SK-N-SH (cell line): ENCODE measurements at regions not wholly inside any gene's neighbourhood (a gene's known extent, or its start where the extent isn't known, plus 50 kb on each side); places are given as distances from the start of the nearest gene placed in this dataset.

Source experiments
- CTCF ChIA-PET: fragments of 300-600, 350-600 bp; formaldehyde crosslinking; extraction: SDS; loops from one replicate; lab custom pipeline; 2021; lab: Yijun Ruan, JAX
- POLR2A ChIA-PET: fragments of 350-600 bp; sonication (Branson Sonifier 250); formaldehyde crosslinking; extraction: SDS; loops from one replicate; lab custom pipeline; 2020; ENCODE audit warnings: antibody characterized with exemption, inconsistent platforms; lab: Yijun Ruan, JAX
- DNase-seq: peaks from one replicate; pipeline ENCODE4 v3.0.0; 2012
- H2AFZ ChIP-seq: fragments of 200-600 bp; sonication (generic); 2 replicates; pipeline ENCODE4 v1.8.1; 2016; ENCODE audit warnings: antibody characterized with exemption, mild to moderate bottlenecking, low read depth
- H3F3A ChIP-seq: fragments of 200-600 bp; sonication (generic); replicated peaks from 2 replicates; pipeline ENCODE3; 2016; ENCODE audit warnings: antibody characterized with exemption, mild to moderate bottlenecking; ENCODE audit not compliant: insufficient read depth
- H3K27ac ChIP-seq, 2 experiments: fragments of 200-500 bp in 1 of 2; fragments of 200-600 bp in 1 of 2; sonication (Bioruptor generic) in 1 of 2; sonication (generic), shearing (Covaris generic) in 1 of 2; 2 replicates each; pipeline versions ENCODE4 v1.5.1 to v1.6.1; 2014 to 2016; ENCODE audit warnings: low read depth in 2 of 2, inconsistent platforms in 1 of 2, low read length in 1 of 2, mild to moderate bottlenecking in 1 of 2, mixed read lengths in 1 of 2
- H3K27me3 ChIP-seq: fragments of 200-600 bp; sonication (generic), shearing (Covaris generic); 2 replicates; pipeline ENCODE4 v1.6.1; 2016; ENCODE audit warnings: mixed run types; ENCODE audit not compliant: insufficient read depth
- H3K36me3 ChIP-seq, 2 experiments: fragments of 200-500 bp in 1 of 2; fragments of 200-600 bp in 1 of 2; sonication (Bioruptor generic) in 1 of 2; sonication (generic) in 1 of 2; replicated peaks in 1 of 2; 2 replicates each; pipeline versions ENCODE3 to v1.5.1; 2014 to 2016; ENCODE audit warnings: low read length in 1 of 2, mild to moderate bottlenecking in 1 of 2; ENCODE audit not compliant: insufficient read depth in 2 of 2, control insufficient read depth in 1 of 2
- H3K4me1 ChIP-seq, 2 experiments: fragments of 200-500 bp in 1 of 2; fragments of 200-600 bp in 1 of 2; sonication (Bioruptor generic) in 1 of 2; sonication (generic), shearing (Covaris generic) in 1 of 2; 2 replicates each; pipeline versions ENCODE4 v1.5.1 to v1.6.1; 2014 to 2016; ENCODE audit warnings: low read depth in 1 of 2, low read length in 1 of 2, mixed run types in 1 of 2; ENCODE audit not compliant: insufficient read depth in 2 of 2, control insufficient read depth in 1 of 2
- H3K4me2 ChIP-seq: fragments of 200-600 bp; sonication (generic), shearing (Covaris generic); 2 replicates; pipeline ENCODE4 v1.6.1; 2017; ENCODE audit warnings: mixed run types
- H3K4me3 ChIP-seq, 2 experiments: fragments of 200-500 bp in 1 of 2; fragments of 200-600 bp in 1 of 2; sonication (Bioruptor generic) in 1 of 2; sonication (generic), shearing (Covaris generic) in 1 of 2; 2 replicates each; pipeline versions ENCODE4 v1.5.1 to v1.8.1; 2014 to 2016; ENCODE audit warnings: low read depth in 2 of 2, inconsistent platforms in 1 of 2, low read length in 1 of 2, mild to moderate bottlenecking in 1 of 2, mixed read lengths in 1 of 2, moderate library complexity in 1 of 2
- H3K79me2 ChIP-seq: fragments of 200-600 bp; sonication (generic); 2 replicates; pipeline ENCODE4 v1.8.1; 2017; ENCODE audit warnings: mild to moderate bottlenecking; ENCODE audit not compliant: insufficient read depth
- H3K9ac ChIP-seq: fragments of 200-600 bp; sonication (generic); 2 replicates; pipeline ENCODE4 v1.6.1; 2017; ENCODE audit warnings: mixed run types
- H3K9me2 ChIP-seq: fragments of 200-600 bp; sonication (generic); 2 replicates; pipeline ENCODE4 v1.6.1; 2017; ENCODE audit warnings: mixed run types
- H3K9me3 ChIP-seq: fragments of 200-600 bp; sonication (generic); 2 replicates; pipeline ENCODE4 v1.6.1; 2017; ENCODE audit warnings: mixed run types, mild to moderate bottlenecking, moderate library complexity
- H4K20me1 ChIP-seq: fragments of 200-600 bp; sonication (generic); 2 replicates; pipeline ENCODE4 v1.6.1; 2017; ENCODE audit warnings: mild to moderate bottlenecking, mixed run types; ENCODE audit not compliant: insufficient read depth
- CHD2 ChIP-seq: fragments of 150-350 bp; IDR thresholded peaks from 2 replicates; pipeline ENCODE4 v1.6.1; 2018; ENCODE audit warnings: low read length; ENCODE audit not compliant: partially characterized antibody
- EP300 ChIP-seq, 2 experiments: IDR thresholded peaks; 2 replicates each; pipeline versions ENCODE4 v1.4.0 to v1.6.1; 2012; ENCODE audit warnings: borderline replicate concordance in 1 of 2, low read depth in 1 of 2, low read length in 1 of 2
- IRF3 ChIP-seq: fragments of 150-350 bp; IDR thresholded peaks from 2 replicates; pipeline ENCODE4 v1.6.1; 2016; ENCODE audit warnings: mild to moderate bottlenecking, low read depth, low read length
- JUND ChIP-seq: IDR thresholded peaks from 2 replicates; pipeline ENCODE4 v1.4.0; 2012
- NFIC ChIP-seq: IDR thresholded peaks from 2 replicates; pipeline ENCODE4 v1.4.0; 2012; ENCODE audit warnings: borderline replicate concordance
- PBX3 ChIP-seq: IDR thresholded peaks from 2 replicates; pipeline ENCODE4; 2012
- POLR2AphosphoS5 ChIP-seq: IDR thresholded peaks from 2 replicates; pipeline ENCODE4 v1.6.1; 2012; ENCODE audit warnings: low read depth, low read length
- RAD21 ChIP-seq: IDR thresholded peaks from 2 replicates; pipeline ENCODE4 v1.6.1; 2012; ENCODE audit warnings: mild to moderate bottlenecking, low read length
- RCOR1 ChIP-seq: fragments of 150-350 bp; IDR thresholded peaks from 2 replicates; pipeline ENCODE4 v1.6.1; 2017; ENCODE audit warnings: antibody characterized with exemption, low read length
- REST ChIP-seq: IDR thresholded peaks from 2 replicates; pipeline ENCODE4 v1.6.1; 2012; ENCODE audit warnings: mild to moderate bottlenecking, low read depth, low read length, moderate library complexity
- WGBS: methylation state at CpG from one replicate; pipeline ENCODE4 v1.1.6; 2017; ENCODE audit warnings: low lambda C conversion rate; 5-methylcytosine and 5-hydroxymethylcytosine counted together

- H4K20me1 ChIP-seq = no peaks in the 10 kb centered on the region
- CTCF ChIA-PET = interaction anchor here (2.2 kb wide), 1 partner anchor 18 kb away, joined by 4 read pairs; no protein-coding TSS in a partner anchor
Measured at GRCh38 chr7:156145996-156146395, 333.7 kb upstream of the SHH start.

GRCh38 chr7:156145184-156145583, 332.9 kb upstream of the SHH start:
- no peak for DNase-seq
- Histone ChIP-seq H3F3A (no peaks in the 10 kb centered on the region), H3K36me3 (no peaks in the 10 kb centered on the region), H4K20me1 (no peaks in the 10 kb centered on the region), H3K9me3 (no peaks in the 10 kb centered on the region), H3K4me2 (no peak overlapping the region), H3K9me2 (no peaks in the 10 kb centered on the region), H2AFZ (no peak overlapping the region), H3K27me3 (peaks cover 66% of the 10 kb centered on the region), H3K4me3 (no peak overlapping the region), H3K9ac (no peak overlapping the region), H3K79me2 (no peaks in the 10 kb centered on the region), H3K27ac (no peak overlapping the region), H3K4me1 (no peaks in the 10 kb centered on the region)
- WGBS = 8% methylated on average over 6 of the region's 6 CpGs
- CTCF ChIA-PET = no interaction called here
- POLR2A ChIA-PET = no interaction called here
- TF ChIP-seq POLR2AphosphoS5 (no peak), NFIC (no peak), RCOR1 (no peak), IRF3 (no peak), PBX3 (no peak), REST (no peak), RAD21 (no peak), CHD2 (no peak)

More at GRCh38 chr7:156145996-156146395, 333.7 kb upstream of the SHH start:
- 9% methylated on average over 8 of the region's 8 CpGs for WGBS
- POLR2A ChIA-PET = no interaction called here
- H3K36me3 ChIP-seq = no peaks in the 10 kb centered on the region
- peaks cover 72% of the 10 kb centered on the region for H3K27me3 ChIP-seq
- DNase-seq = no peak
- no peak overlapping the region for H3K27ac ChIP-seq
- no peaks in the 10 kb centered on the region for H3F3A ChIP-seq
- H3K4me3 ChIP-seq = no peak overlapping the region
- H3K4me1 ChIP-seq = no peaks in the 10 kb centered on the region
- no peak for TF ChIP-seq JUND
- no peak for TF ChIP-seq EP300 (IDR thresholded peaks at IDR 0.05; ENCODE audit: borderline replicate concordance in 1 of 2, low read depth in 1 of 2, low read length in 1 of 2)
- no peak for TF ChIP-seq REST
- no peaks in the 10 kb centered on the region for H3K79me2 ChIP-seq
- H3K9me2 ChIP-seq = no peaks in the 10 kb centered on the region
- H2AFZ ChIP-seq = no peak overlapping the region
- H3K9me3 ChIP-seq = no peaks in the 10 kb centered on the region
- H3K4me2 ChIP-seq = no peak overlapping the region
- H3K9ac ChIP-seq = no peak overlapping the region
